ENCODE measurements at regions not wholly inside any gene's neighbourhood (a gene's known extent, or its start where the extent isn't known, plus 50 kb on each side); places are given as distances from the start of the nearest gene placed in this dataset.

DNA sequence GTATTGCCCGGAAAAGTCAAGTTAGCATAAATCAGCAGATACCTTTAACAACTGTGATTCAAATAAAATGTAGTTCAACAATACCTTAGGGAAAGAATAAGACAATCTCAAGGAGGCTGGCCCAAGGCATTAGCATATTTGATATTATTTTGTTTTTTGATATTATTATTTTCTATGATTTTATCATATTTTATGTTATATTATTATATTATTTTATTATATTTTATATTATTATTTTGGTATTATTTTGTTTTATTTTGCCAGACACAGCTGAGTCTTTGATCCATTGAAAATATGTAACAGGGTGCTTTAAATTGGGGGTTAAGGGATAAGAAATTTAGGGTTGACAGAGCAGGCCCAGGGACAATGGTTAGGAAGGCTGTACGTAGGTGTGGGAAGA, 607.9 kb upstream of the USP15 start:
- TF ChIP-seq, protein P1, sequence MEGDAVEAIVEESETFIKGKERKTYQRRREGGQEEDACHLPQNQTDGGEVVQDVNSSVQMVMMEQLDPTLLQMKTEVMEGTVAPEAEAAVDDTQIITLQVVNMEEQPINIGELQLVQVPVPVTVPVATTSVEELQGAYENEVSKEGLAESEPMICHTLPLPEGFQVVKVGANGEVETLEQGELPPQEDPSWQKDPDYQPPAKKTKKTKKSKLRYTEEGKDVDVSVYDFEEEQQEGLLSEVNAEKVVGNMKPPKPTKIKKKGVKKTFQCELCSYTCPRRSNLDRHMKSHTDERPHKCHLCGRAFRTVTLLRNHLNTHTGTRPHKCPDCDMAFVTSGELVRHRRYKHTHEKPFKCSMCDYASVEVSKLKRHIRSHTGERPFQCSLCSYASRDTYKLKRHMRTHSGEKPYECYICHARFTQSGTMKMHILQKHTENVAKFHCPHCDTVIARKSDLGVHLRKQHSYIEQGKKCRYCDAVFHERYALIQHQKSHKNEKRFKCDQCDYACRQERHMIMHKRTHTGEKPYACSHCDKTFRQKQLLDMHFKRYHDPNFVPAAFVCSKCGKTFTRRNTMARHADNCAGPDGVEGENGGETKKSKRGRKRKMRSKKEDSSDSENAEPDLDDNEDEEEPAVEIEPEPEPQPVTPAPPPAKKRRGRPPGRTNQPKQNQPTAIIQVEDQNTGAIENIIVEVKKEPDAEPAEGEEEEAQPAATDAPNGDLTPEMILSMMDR (IDR thresholded peaks at IDR 0.05): no peak
- TF ChIP-seq POLR2A (IDR thresholded peaks at IDR 0.05): no peak
